A549 (cell line): ENCODE measurements at regions not wholly inside any gene's neighbourhood (a gene's known extent, or its start where the extent isn't known, plus 50 kb on each side); places are given as distances from the start of the nearest gene placed in this dataset.
A peak's percentile ranks its signal among the peaks of the same experiment; 100 is the strongest.

Experiments
- ATAC-seq, 2 experiments: fragments of 200-7000 bp in 1 of 2; fragments of >200 bp in 1 of 2; cut with Nextera tagmentation in 1 of 2; cut with Tn5 transposase in 1 of 2; 3 replicates each; pipeline versions ENCODE4 v1.8.0 to v1.9.1; 2018 to 2020; ENCODE audit warnings: mild to moderate bottlenecking in 1 of 2, moderate library complexity in 1 of 2
- CTCF ChIA-PET: fragments of 300-600 bp; sonication (Branson Sonifier 250); formaldehyde crosslinking; extraction: SDS; loops from one replicate; lab custom pipeline; 2021; ENCODE audit warnings: antibody characterized with exemption, inconsistent platforms; lab: Yijun Ruan, JAX
- POLR2A ChIA-PET: fragments of 350-600 bp; formaldehyde crosslinking; extraction: SDS; loops from one replicate; lab custom pipeline; 2021; ENCODE audit warnings: antibody characterized with exemption, inconsistent platforms; lab: Yijun Ruan, JAX
- DNase-seq, 2 experiments: peaks; one replicate each; pipeline versions ENCODE4 v3.0.0 to v3.0.0-alpha.2; 2011 to 2016; ENCODE audit warnings: low read depth in 1 of 2, low spot score in 1 of 2
- FAIRE-seq: peaks from 2 replicates; lab custom pipeline; 2011; peaks lifted over from hg19 to GRCh38; lab: Jason Lieb, UNC
- H3K27ac ChIP-seq, 2 experiments: fragments of >200 bp; sonication (Bioruptor Twin); formaldehyde crosslinking; 3 replicates each; pipeline ENCODE4 v1.5.1; 2016 to 2017
- H3K4me1 ChIP-seq: fragments of >200 bp; sonication (Bioruptor Twin); formaldehyde crosslinking; 3 replicates; pipeline ENCODE4 v1.6.1; 2016
- H3K4me2 ChIP-seq: fragments of >200 bp; sonication (Bioruptor Twin); formaldehyde crosslinking; 3 replicates; pipeline ENCODE4 v1.6.1; 2016
- H3K4me3 ChIP-seq: fragments of >200 bp; sonication (Bioruptor Twin); formaldehyde crosslinking; 3 replicates; pipeline ENCODE4 v1.5.1; 2016
- H3K9me3 ChIP-seq: fragments of >200 bp; sonication (Bioruptor Twin); formaldehyde crosslinking; 3 replicates; pipeline ENCODE4 v1.6.1; 2016
- CBX2 ChIP-seq: fragments of 200-600 bp; sonication (generic); IDR thresholded peaks from 2 replicates; pipeline ENCODE4 v1.6.1; 2016; ENCODE audit warnings: low read depth, mild to moderate bottlenecking, borderline replicate concordance
- CBX8 ChIP-seq: fragments of 200-600 bp; sonication (generic); IDR thresholded peaks from 2 replicates; pipeline ENCODE4 v1.6.1; 2016
- CEBPB ChIP-seq, 2 experiments: fragments of >200 bp in 1 of 2; sonication (Bioruptor Twin) in 1 of 2; formaldehyde crosslinking in 1 of 2; IDR thresholded peaks; 2 replicates each; pipeline ENCODE4 v1.6.1; 2012 to 2016
- EHF ChIP-seq: fragments of 250-450 bp; sonication (Bioruptor Pico); IDR thresholded peaks from 2 replicates; pipeline ENCODE4 v1.5.0; 2020; ENCODE audit warnings: mild to moderate bottlenecking
- EHMT2 ChIP-seq: fragments of 200-600 bp; sonication (generic); IDR thresholded peaks from 2 replicates; pipeline ENCODE4 v1.6.1; 2016; ENCODE audit warnings: antibody characterized with exemption, low read depth, mild to moderate bottlenecking, moderate library complexity
- ESRRA ChIP-seq: fragments of 150-350 bp; IDR thresholded peaks from 2 replicates; pipeline ENCODE4 v1.6.1; 2014; ENCODE audit warnings: mild to moderate bottlenecking, low read length, borderline replicate concordance
- FOSL2 ChIP-seq, 2 experiments: fragments of 450-650 bp in 1 of 2; fragments of >200 bp in 1 of 2; sonication (Bioruptor Twin) in 1 of 2; formaldehyde crosslinking; IDR thresholded peaks; 2 replicates each; pipeline versions ENCODE4 v1.5.0 to v1.6.1; 2016 to 2020; ENCODE audit warnings: mild to moderate bottlenecking in 1 of 2, moderate library complexity in 1 of 2
- FOXS1 ChIP-seq: fragments of 250-450 bp; sonication (Bioruptor Pico); IDR thresholded peaks from 2 replicates; pipeline ENCODE4 v1.5.0; 2020; ENCODE audit warnings: mild to moderate bottlenecking, moderate library complexity
- GATA3 ChIP-seq: IDR thresholded peaks from 2 replicates; pipeline ENCODE4 v1.6.1; 2012; ENCODE audit warnings: borderline replicate concordance
- HDAC2 ChIP-seq: fragments of 200-600 bp; sonication (generic); IDR thresholded peaks from 2 replicates; pipeline ENCODE4 v1.6.1; 2016
- HOXA7 ChIP-seq: fragments of 250-450 bp; sonication (Bioruptor Pico); IDR thresholded peaks from 2 replicates; pipeline ENCODE4 v1.5.0; 2020; ENCODE audit warnings: mild to moderate bottlenecking, moderate library complexity
- HOXB13 ChIP-seq: fragments of 250-450 bp; sonication (Bioruptor Pico); IDR thresholded peaks from 2 replicates; pipeline ENCODE4 v1.5.0; 2020; ENCODE audit warnings: low read depth, mild to moderate bottlenecking, moderate library complexity
- JUNB ChIP-seq: fragments of >200 bp; sonication (Bioruptor Twin); formaldehyde crosslinking; IDR thresholded peaks from 2 replicates; pipeline ENCODE4 v1.6.1; 2016
- KDM1A ChIP-seq: fragments of 200-600 bp; sonication (generic); IDR thresholded peaks from 2 replicates; pipeline ENCODE4 v1.6.1; 2016; ENCODE audit warnings: low read depth, mild to moderate bottlenecking
- NPAS2 ChIP-seq: fragments of 250-450 bp; sonication (Bioruptor Pico); IDR thresholded peaks from 2 replicates; pipeline ENCODE4 v1.8.0; 2022; ENCODE audit warnings: mild to moderate bottlenecking, moderate library complexity, borderline replicate concordance
- PHF8 ChIP-seq: fragments of 200-600 bp; sonication (generic); IDR thresholded peaks from 2 replicates; pipeline ENCODE4 v1.6.1; 2016; ENCODE audit warnings: low read depth, mild to moderate bottlenecking, antibody characterized with exemption, moderate library complexity, borderline replicate concordance
- POLR2A ChIP-seq: IDR thresholded peaks from 2 replicates; pipeline ENCODE4 v1.6.1; 2012; ENCODE audit warnings: mild to moderate bottlenecking, low read length
- POLR2AphosphoS2 ChIP-seq: conservative IDR thresholded peaks from 2 replicates; pipeline ENCODE4 v1.6.1; 2012; ENCODE audit warnings: low read length, improper control_type of control experiment, inconsistent platforms
- SMC3 ChIP-seq: fragments of >200 bp; sonication (Bioruptor Twin); formaldehyde crosslinking; IDR thresholded peaks from 3 replicates; pipeline ENCODE4 v1.6.1; 2018; ENCODE audit warnings: inconsistent platforms
- TFCP2L1 ChIP-seq: fragments of 250-450 bp; sonication (Bioruptor Pico); IDR thresholded peaks from 2 replicates; pipeline ENCODE4 v1.5.0; 2021; ENCODE audit warnings: mild to moderate bottlenecking
- ZC3H11A ChIP-seq: fragments of 450-650 bp; IDR thresholded peaks from 2 replicates; pipeline ENCODE4 v1.6.1; 2014; ENCODE audit warnings: antibody characterized with exemption, mild to moderate bottlenecking
- ZFP36 ChIP-seq: fragments of 450-650 bp; IDR thresholded peaks from 2 replicates; pipeline ENCODE4 v1.6.1; 2014; ENCODE audit warnings: borderline replicate concordance; ENCODE audit not compliant: partially characterized antibody
- ZSCAN20 ChIP-seq: fragments of 250-450 bp; sonication (Bioruptor Pico); IDR thresholded peaks from 2 replicates; pipeline ENCODE4 v1.8.0; 2022; ENCODE audit warnings: mild to moderate bottlenecking, moderate library complexity
- WGBS: methylation state at CpG from one replicate; pipeline ENCODE4 v1.1.6; 2017; ENCODE audit errors: missing lambda C conversion rate; 5-methylcytosine and 5-hydroxymethylcytosine counted together
- TF ChIP-seq, protein P1 (sequence below): fragments of 200-600 bp; sonication (generic); IDR thresholded peaks from 2 replicates; pipeline ENCODE4 v1.6.1; 2016; ENCODE audit warnings: antibody characterized with exemption, mild to moderate bottlenecking, moderate library complexity
- TF ChIP-seq, protein P2 (sequence below): fragments of 150-350 bp; IDR thresholded peaks from 2 replicates; pipeline ENCODE4 v1.6.1; 2014; ENCODE audit warnings: low read depth, mild to moderate bottlenecking, low read length
- TF ChIP-seq, protein P3 (sequence below): IDR thresholded peaks from 2 replicates; pipeline ENCODE4 v1.6.1; 2012
- TF ChIP-seq, protein P4 (sequence below): IDR thresholded peaks from 2 replicates; pipeline ENCODE4 v1.6.1; 2012; ENCODE audit warnings: low read depth, borderline replicate concordance

DNA sequence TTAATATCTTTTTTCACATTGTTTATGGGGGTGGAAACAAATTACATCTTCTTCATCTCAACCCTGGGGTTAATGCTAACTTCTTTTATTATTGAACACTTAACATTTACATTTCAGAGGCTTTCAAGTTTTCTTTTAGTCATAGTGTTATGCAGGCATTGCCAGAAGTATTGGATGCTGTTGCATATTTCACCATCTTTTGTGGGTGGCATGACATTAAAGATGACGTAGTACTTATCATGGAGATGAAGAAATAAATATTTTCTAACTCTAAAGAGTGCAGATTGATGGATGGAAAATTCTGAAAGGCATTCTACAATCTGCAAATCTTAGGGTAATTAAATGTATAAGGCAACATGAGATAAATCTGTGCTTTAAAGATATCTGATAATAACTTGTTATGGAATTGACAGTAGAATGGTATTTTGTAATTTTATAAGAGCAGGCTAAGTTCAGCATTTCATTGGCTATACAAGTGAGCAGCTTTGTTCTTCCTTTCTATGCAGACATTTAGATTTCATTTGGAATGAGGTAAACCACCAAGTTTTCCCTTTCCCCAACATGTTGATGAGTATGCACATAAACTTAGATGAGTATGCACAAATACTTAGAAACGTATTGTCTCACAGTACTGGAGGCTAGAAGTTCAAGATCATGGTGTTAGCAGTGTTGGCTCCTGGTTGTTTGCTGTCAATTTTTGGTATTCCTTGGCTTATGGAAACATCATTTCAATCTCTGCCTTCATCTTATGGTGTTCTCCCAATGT, 924.4 kb downstream of the METTL15 start:
- FAIRE-seq (no peak), ATAC-seq (no peak), DNase-seq (no peak)
- Histone ChIP-seq H3K9me3 (peaks cover 48% of the 10 kb centered on the region), H3K27ac (no peak overlapping the region), H3K4me1 (no peaks in the 10 kb centered on the region), H3K4me2 (no peak overlapping the region), H3K4me3 (no peak overlapping the region)
- 22% methylated on average over 2 of the region's 2 CpGs for WGBS
- TF ChIP-seq ESRRA (no peak), ZC3H11A (no peak), NPAS2 (no peak), HOXA7 (CRISPR knock-in tag) (no peak), CBX8 (no peak), POLR2AphosphoS2 (no peak), EHF (CRISPR knock-in tag) (no peak), FOXS1 (CRISPR knock-in tag) (no peak), JUNB (no peak), CBX2 (no peak)
- TF ChIP-seq, protein P1, sequence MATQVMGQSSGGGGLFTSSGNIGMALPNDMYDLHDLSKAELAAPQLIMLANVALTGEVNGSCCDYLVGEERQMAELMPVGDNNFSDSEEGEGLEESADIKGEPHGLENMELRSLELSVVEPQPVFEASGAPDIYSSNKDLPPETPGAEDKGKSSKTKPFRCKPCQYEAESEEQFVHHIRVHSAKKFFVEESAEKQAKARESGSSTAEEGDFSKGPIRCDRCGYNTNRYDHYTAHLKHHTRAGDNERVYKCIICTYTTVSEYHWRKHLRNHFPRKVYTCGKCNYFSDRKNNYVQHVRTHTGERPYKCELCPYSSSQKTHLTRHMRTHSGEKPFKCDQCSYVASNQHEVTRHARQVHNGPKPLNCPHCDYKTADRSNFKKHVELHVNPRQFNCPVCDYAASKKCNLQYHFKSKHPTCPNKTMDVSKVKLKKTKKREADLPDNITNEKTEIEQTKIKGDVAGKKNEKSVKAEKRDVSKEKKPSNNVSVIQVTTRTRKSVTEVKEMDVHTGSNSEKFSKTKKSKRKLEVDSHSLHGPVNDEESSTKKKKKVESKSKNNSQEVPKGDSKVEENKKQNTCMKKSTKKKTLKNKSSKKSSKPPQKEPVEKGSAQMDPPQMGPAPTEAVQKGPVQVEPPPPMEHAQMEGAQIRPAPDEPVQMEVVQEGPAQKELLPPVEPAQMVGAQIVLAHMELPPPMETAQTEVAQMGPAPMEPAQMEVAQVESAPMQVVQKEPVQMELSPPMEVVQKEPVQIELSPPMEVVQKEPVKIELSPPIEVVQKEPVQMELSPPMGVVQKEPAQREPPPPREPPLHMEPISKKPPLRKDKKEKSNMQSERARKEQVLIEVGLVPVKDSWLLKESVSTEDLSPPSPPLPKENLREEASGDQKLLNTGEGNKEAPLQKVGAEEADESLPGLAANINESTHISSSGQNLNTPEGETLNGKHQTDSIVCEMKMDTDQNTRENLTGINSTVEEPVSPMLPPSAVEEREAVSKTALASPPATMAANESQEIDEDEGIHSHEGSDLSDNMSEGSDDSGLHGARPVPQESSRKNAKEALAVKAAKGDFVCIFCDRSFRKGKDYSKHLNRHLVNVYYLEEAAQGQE: no peak
- TF ChIP-seq, protein P2, sequence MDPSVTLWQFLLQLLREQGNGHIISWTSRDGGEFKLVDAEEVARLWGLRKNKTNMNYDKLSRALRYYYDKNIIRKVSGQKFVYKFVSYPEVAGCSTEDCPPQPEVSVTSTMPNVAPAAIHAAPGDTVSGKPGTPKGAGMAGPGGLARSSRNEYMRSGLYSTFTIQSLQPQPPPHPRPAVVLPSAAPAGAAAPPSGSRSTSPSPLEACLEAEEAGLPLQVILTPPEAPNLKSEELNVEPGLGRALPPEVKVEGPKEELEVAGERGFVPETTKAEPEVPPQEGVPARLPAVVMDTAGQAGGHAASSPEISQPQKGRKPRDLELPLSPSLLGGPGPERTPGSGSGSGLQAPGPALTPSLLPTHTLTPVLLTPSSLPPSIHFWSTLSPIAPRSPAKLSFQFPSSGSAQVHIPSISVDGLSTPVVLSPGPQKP: no peak
- ChIA-PET CTCF (no interaction called here), POLR2A (no interaction called here)

DNA sequence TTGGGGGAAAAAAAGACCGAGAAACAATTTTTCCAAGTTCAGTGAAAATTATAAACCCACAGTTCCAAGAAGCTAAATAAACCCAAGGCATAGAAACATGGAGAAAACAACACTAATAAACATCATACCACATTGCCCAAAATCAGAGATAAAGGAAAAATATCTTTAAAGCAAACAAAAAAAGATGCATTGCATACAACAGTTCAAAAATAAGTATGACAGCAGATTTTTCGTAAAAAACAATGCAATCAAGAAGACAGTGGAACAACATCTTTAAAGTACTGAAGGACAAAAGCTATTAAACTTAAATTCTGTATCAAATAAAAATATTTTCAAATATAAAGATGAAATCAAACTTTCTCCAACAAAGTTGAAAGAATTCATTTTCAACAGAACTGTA, 921.3 kb downstream of the METTL15 start:
- TF ChIP-seq POLR2A: no peak
- TF ChIP-seq ZSCAN20: peak; percentile 69
- TF ChIP-seq SMC3: 0 out of 3 replicates have a peak, but pooled peaks have one; percentile 8
- peak; percentile 70; the same call in 1 of the 2 replicates for TF ChIP-seq FOXS1 (CRISPR knock-in tag)
- TF ChIP-seq KDM1A: 0 out of 2 replicates have a peak, but pooled peaks have one; percentile 51
- TF ChIP-seq ZFP36: no peak
- 0 out of 2 replicates have a peak, but pooled peaks have one; percentile 56 for TF ChIP-seq HDAC2
- TF ChIP-seq TFCP2L1 (CRISPR knock-in tag): no peak
- TF ChIP-seq, all 56 proteins: peak for 5
- CTCF ChIA-PET: interaction anchor here (2.5 kb wide), 1 partner anchor 9 kb away, joined by 8 read pairs; no protein-coding TSS in a partner anchor
- 63% methylated on average over 2 of the region's 2 CpGs for WGBS
- DNase-seq (no peak), FAIRE-seq (no peak), ATAC-seq (no peak)
- H3K9me3 ChIP-seq: peaks cover 68% of the 10 kb centered on the region
- H3K27ac ChIP-seq: no peak overlapping the region
- H3K4me2 ChIP-seq: no peak overlapping the region
- H3K4me3 ChIP-seq: no peak overlapping the region
- POLR2A ChIA-PET: no interaction called here
- no peaks in the 10 kb centered on the region for H3K4me1 ChIP-seq

DNA sequence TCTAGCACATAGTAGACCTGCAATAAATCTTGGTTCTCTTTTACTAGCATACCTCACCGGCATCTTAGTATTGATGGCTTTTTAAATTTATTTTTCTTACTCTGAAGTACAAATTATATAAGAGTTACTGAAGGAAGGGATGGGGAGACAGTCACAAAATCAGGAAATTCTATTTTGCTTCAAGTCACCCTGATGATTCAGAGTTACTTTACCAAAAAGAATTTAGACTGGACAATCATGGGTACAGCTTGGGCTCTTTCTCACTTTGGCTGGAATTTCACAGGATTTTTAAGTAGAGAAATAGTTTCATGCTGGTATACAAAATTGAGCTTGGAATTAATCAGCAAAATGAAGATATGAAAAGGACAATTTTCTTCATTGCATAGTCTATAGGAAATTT, 919.2 kb downstream of the METTL15 start:
- WGBS: 91% methylated on average over 1 of the region's 1 CpG
- TF ChIP-seq CEBPB (IDR thresholded peaks at IDR 0.05) (no peak), GATA3 (no peak), SMC3 (no peak), PHF8 (no peak), EHMT2 (no peak), FOSL2 (IDR thresholded peaks at IDR 0.05) (no peak), FOSL2 (CRISPR knock-in tag; IDR thresholded peaks at IDR 0.05) (no peak), ZSCAN20 (no peak), HOXA7 (CRISPR knock-in tag) (no peak), HOXB13 (CRISPR knock-in tag) (no peak)
- TF ChIP-seq, protein P3, sequence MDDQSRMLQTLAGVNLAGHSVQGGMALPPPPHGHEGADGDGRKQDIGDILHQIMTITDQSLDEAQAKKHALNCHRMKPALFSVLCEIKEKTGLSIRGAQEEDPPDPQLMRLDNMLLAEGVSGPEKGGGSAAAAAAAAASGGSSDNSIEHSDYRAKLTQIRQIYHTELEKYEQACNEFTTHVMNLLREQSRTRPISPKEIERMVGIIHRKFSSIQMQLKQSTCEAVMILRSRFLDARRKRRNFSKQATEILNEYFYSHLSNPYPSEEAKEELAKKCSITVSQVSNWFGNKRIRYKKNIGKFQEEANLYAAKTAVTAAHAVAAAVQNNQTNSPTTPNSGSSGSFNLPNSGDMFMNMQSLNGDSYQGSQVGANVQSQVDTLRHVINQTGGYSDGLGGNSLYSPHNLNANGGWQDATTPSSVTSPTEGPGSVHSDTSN: no peak
- TF ChIP-seq, protein P4, sequence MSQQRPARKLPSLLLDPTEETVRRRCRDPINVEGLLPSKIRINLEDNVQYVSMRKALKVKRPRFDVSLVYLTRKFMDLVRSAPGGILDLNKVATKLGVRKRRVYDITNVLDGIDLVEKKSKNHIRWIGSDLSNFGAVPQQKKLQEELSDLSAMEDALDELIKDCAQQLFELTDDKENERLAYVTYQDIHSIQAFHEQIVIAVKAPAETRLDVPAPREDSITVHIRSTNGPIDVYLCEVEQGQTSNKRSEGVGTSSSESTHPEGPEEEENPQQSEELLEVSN: no peak
- Histone ChIP-seq H3K27ac (no peak overlapping the region), H3K4me2 (no peak overlapping the region), H3K4me3 (no peak overlapping the region), H3K9me3 (peaks cover 72% of the 10 kb centered on the region), H3K4me1 (no peaks in the 10 kb centered on the region)
- ATAC-seq: no peak
- POLR2A ChIA-PET: no interaction called here
- FAIRE-seq: no peak
- DNase-seq: no peak
- CTCF ChIA-PET: no interaction called here
